Parathyroid adenoma (tissue), 2 donors: ENCODE measurements at regions not wholly inside any gene's neighbourhood (a gene's known extent, or its start where the extent isn't known, plus 50 kb on each side); places are given as distances from the start of the nearest gene placed in this dataset.

Source experiments
- H2AFZ ChIP-seq: fragments of 300-600 bp; sonication (generic); one replicate; pipeline ENCODE4 v1.7.0; 2017; ENCODE audit warnings: antibody characterized with exemption, mild to moderate bottlenecking
- H3K27ac ChIP-seq: fragments of 300-600 bp; sonication (generic); one replicate; pipeline ENCODE4 v1.7.0; 2017
- H3K27me3 ChIP-seq: fragments of 300-600 bp; sonication (generic); one replicate; pipeline ENCODE4 v1.7.0; 2017; ENCODE audit warnings: low read length; ENCODE audit not compliant: control insufficient read depth, insufficient read depth
- H3K36me3 ChIP-seq: fragments of 300-600 bp; sonication (generic); one replicate; pipeline ENCODE4 v1.7.0; 2017; ENCODE audit warnings: low read length; ENCODE audit not compliant: control insufficient read depth, insufficient read depth
- H3K4me1 ChIP-seq: fragments of 300-600 bp; sonication (generic); one replicate; pipeline ENCODE4 v1.7.0; 2017; ENCODE audit warnings: control low read depth
- H3K4me2 ChIP-seq: fragments of 300-600 bp; sonication (generic); one replicate; pipeline ENCODE4 v1.7.0; 2017; ENCODE audit warnings: low read length
- H3K4me3 ChIP-seq: fragments of 300-600 bp; sonication (generic); one replicate; pipeline ENCODE4 v1.7.0; 2017; ENCODE audit warnings: low read depth, low read length
- H3K79me2 ChIP-seq: fragments of 300-600 bp; sonication (generic); one replicate; pipeline ENCODE4 v1.7.0; 2017; ENCODE audit warnings: control low read depth
- H3K9ac ChIP-seq: fragments of 300-600 bp; sonication (generic); one replicate; pipeline ENCODE4 v1.7.0; 2017; ENCODE audit warnings: mild to moderate bottlenecking
- H3K9me3 ChIP-seq: fragments of 300-600 bp; sonication (generic); one replicate; pipeline ENCODE4 v1.7.0; 2017; ENCODE audit warnings: low read length; ENCODE audit not compliant: control insufficient read depth
- TF ChIP-seq, protein P1 (sequence below): fragments of 300-600 bp; sonication (generic); IDR thresholded peaks from one replicate; pipeline ENCODE4 v1.7.0; 2017; ENCODE audit warnings: antibody characterized with exemption, mild to moderate bottlenecking
- donor health status: primary hyperparathyroidism.

DNA sequence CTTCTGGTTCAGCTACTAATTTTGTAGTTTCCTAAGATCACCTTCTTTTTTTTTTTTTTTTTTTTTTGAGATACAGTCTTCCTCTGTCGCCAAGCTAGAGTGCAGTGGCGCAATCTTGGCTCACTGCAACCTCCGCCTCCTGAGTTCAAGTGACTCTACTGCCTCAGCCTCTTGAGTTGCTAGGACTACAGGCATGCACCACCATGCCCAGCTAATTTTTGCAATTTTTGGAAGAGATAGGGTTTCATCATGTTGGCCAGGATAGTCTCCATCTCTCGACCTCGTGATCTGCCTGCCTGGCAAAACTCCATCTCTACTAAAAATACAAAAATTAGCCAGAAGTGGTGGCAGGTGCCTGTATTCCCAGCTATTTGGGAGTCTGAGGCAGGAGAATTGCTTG lies 301.5 kb upstream of the TFPI start:
- H3K79me2 ChIP-seq: no peaks in the 10 kb centered on the region
- no peak overlapping the region for H3K27ac ChIP-seq
- H3K9ac ChIP-seq: no peak overlapping the region
- H3K9me3 ChIP-seq: no peaks in the 10 kb centered on the region
- H3K4me3 ChIP-seq: no peak overlapping the region
- H3K4me2 ChIP-seq: no peak overlapping the region
- TF ChIP-seq, protein P1, sequence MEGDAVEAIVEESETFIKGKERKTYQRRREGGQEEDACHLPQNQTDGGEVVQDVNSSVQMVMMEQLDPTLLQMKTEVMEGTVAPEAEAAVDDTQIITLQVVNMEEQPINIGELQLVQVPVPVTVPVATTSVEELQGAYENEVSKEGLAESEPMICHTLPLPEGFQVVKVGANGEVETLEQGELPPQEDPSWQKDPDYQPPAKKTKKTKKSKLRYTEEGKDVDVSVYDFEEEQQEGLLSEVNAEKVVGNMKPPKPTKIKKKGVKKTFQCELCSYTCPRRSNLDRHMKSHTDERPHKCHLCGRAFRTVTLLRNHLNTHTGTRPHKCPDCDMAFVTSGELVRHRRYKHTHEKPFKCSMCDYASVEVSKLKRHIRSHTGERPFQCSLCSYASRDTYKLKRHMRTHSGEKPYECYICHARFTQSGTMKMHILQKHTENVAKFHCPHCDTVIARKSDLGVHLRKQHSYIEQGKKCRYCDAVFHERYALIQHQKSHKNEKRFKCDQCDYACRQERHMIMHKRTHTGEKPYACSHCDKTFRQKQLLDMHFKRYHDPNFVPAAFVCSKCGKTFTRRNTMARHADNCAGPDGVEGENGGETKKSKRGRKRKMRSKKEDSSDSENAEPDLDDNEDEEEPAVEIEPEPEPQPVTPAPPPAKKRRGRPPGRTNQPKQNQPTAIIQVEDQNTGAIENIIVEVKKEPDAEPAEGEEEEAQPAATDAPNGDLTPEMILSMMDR: no peak
- H3K4me1 ChIP-seq: no peaks in the 10 kb centered on the region
- H3K27me3 ChIP-seq: no peaks in the 10 kb centered on the region
- no peaks in the 10 kb centered on the region for H3K36me3 ChIP-seq
- H2AFZ ChIP-seq: no peak overlapping the region

- H3K4me3 ChIP-seq: no peak overlapping the region
- TF ChIP-seq, protein P1: no peak
- no peak overlapping the region for H2AFZ ChIP-seq
- no peaks in the 10 kb centered on the region for H3K36me3 ChIP-seq
- H3K9ac ChIP-seq: no peak overlapping the region
- H3K27ac ChIP-seq: no peak overlapping the region
- no peaks in the 10 kb centered on the region for H3K27me3 ChIP-seq
- no peaks in the 10 kb centered on the region for H3K9me3 ChIP-seq
- no peak overlapping the region for H3K4me2 ChIP-seq
- H3K4me1 ChIP-seq: no peaks in the 10 kb centered on the region
- H3K79me2 ChIP-seq: no peaks in the 10 kb centered on the region
Observed at GRCh38 chr2:187857826-187858225, 303.6 kb upstream of the TFPI start.

DNA sequence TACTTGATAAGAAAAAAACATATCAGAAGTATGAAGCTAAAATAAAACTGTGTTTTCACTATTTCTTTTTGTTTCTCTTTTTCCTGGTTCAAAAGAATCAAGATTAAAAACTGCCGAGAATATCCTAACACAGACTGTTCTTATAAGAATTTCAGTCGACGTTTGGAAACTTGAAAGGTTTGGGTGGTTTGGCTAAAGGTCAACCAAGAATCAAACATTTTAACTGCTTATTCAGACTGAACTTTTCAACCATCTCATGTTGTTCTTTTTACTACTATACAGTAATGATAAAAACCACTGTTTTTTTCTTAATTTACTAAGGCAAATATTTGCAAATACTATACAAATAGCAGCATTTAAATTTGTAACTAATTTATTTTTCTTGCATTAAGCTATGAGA lies 308.5 kb upstream of the TFPI start:
- Histone ChIP-seq H3K79me2 (no peaks in the 10 kb centered on the region), H3K36me3 (no peaks in the 10 kb centered on the region), H3K9ac (no peak overlapping the region), H3K27me3 (no peaks in the 10 kb centered on the region), H3K4me2 (no peak overlapping the region), H3K27ac (no peak overlapping the region), H3K4me1 (no peaks in the 10 kb centered on the region), H3K4me3 (no peak overlapping the region), H2AFZ (no peak overlapping the region), H3K9me3 (no peaks in the 10 kb centered on the region)
- TF ChIP-seq, protein P1: no peak

- Histone ChIP-seq H2AFZ (no peak overlapping the region), H3K27me3 (no peaks in the 10 kb centered on the region), H3K4me3 (no peak overlapping the region), H3K9me3 (no peaks in the 10 kb centered on the region), H3K4me2 (no peak overlapping the region), H3K9ac (no peak overlapping the region), H3K36me3 (no peaks in the 10 kb centered on the region), H3K27ac (no peak overlapping the region), H3K4me1 (no peaks in the 10 kb centered on the region), H3K79me2 (no peaks in the 10 kb centered on the region)
- TF ChIP-seq, protein P1: no peak
Observed at GRCh38 chr2:187865025-187865424, 310.8 kb upstream of the TFPI start.

DNA sequence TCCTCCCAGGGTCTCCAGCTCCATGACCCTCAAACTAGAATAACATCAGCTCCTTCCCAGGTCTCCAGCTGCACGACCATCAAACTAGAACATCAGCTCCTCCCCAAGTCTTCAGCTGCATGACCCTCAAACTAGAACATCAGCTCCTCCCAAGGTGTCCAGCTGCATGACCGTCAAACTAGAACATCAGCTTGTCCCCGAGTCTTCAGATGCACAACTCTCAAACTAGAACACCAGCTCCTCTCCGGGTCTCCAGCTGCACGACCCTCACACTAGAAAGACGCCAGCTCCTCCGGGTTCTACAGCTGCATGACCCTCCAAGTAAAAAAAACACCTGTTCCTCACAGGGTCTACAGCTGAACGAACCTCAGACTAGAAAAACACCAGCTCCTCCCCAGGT lies 312.9 kb upstream of the TFPI start:
- TF ChIP-seq, protein P1: no peak
- Histone ChIP-seq H3K27me3 (no peaks in the 10 kb centered on the region), H3K9me3 (no peaks in the 10 kb centered on the region), H2AFZ (no peak overlapping the region), H3K79me2 (no peaks in the 10 kb centered on the region), H3K4me3 (no peak overlapping the region), H3K9ac (no peak overlapping the region), H3K4me1 (no peaks in the 10 kb centered on the region), H3K27ac (no peak overlapping the region), H3K36me3 (no peaks in the 10 kb centered on the region), H3K4me2 (no peak overlapping the region)
